ENCODE measurements at regions not wholly inside any gene's neighbourhood (a gene's known extent, or its start where the extent isn't known, plus 50 kb on each side); places are given as distances from the start of the nearest gene placed in this dataset.
A peak's percentile ranks its signal among the peaks of the same experiment; 100 is the strongest.

DNA sequence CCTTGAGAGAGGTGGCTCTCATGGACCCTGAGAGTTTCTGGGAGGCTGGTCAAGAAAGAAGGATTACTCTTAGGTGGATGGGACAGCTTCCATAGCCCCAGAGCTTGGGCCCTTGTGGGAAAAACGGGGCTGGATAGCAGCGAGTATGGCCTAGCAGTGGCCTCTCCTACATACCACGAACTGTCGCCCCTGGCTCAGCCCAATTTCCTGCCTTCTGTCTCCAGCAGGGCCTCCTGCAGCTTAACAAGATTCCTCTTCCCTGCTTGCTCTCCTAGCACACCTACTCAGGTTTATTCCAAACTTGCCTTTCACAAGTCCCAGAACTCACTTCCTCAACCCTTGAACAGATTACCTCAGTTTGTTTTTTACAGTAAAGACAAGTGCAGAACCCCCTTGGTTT lies 139.7 kb upstream of the TPM1 start:
- intact Hi-C loops (cut with DNase I): no loop called here
- Histone ChIP-seq H3K9me3 (no peaks in the 10 kb centered on the region), H3K4me1 (peaks cover 0 to 15% (median 6%) of the 10 kb centered on the region in 4 donors), H3K36me3 (no peaks in the 10 kb centered on the region), H3K27ac (no peak overlapping the region), H3K4me3 (no peak overlapping the region), H3K27me3 (no peaks in the 10 kb centered on the region)
- ATAC-seq (no peak), DNase-seq (no peak)
- TF ChIP-seq, protein P1, sequence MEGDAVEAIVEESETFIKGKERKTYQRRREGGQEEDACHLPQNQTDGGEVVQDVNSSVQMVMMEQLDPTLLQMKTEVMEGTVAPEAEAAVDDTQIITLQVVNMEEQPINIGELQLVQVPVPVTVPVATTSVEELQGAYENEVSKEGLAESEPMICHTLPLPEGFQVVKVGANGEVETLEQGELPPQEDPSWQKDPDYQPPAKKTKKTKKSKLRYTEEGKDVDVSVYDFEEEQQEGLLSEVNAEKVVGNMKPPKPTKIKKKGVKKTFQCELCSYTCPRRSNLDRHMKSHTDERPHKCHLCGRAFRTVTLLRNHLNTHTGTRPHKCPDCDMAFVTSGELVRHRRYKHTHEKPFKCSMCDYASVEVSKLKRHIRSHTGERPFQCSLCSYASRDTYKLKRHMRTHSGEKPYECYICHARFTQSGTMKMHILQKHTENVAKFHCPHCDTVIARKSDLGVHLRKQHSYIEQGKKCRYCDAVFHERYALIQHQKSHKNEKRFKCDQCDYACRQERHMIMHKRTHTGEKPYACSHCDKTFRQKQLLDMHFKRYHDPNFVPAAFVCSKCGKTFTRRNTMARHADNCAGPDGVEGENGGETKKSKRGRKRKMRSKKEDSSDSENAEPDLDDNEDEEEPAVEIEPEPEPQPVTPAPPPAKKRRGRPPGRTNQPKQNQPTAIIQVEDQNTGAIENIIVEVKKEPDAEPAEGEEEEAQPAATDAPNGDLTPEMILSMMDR (IDR thresholded peaks at IDR 0.05): no peak
- TF ChIP-seq POLR2A (IDR thresholded peaks at IDR 0.05): no peak
- WGBS (ENCODE audit: insufficient coverage, low coverage, low lambda C conversion rate, missing lambda C conversion rate): no CpG with 5 or more reads among the region's 4 CpGs

DNA sequence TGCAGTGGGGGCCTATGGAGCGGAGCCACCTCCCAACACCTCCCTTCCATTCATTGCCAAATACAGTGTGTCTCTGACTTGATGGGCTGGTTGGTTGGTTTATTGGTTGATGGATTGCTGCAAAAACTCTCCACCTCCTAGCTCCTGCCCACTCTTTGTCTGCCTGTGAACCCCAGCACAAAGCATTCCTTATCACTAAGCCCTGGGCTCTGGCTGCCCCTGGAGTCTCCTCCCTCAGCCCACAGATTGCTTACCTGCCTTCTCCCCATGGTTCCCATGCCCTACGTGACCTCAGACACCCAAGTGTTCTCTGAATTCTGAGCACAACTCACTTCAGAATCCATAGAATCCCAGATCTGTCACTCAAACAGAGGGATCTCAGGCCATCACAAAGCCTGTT lies 139.1 kb upstream of the TPM1 start:
- H3K27ac ChIP-seq: no peak overlapping the region
- ATAC-seq: no peak
- intact Hi-C loops (cut with DNase I): no loop called here

DNA sequence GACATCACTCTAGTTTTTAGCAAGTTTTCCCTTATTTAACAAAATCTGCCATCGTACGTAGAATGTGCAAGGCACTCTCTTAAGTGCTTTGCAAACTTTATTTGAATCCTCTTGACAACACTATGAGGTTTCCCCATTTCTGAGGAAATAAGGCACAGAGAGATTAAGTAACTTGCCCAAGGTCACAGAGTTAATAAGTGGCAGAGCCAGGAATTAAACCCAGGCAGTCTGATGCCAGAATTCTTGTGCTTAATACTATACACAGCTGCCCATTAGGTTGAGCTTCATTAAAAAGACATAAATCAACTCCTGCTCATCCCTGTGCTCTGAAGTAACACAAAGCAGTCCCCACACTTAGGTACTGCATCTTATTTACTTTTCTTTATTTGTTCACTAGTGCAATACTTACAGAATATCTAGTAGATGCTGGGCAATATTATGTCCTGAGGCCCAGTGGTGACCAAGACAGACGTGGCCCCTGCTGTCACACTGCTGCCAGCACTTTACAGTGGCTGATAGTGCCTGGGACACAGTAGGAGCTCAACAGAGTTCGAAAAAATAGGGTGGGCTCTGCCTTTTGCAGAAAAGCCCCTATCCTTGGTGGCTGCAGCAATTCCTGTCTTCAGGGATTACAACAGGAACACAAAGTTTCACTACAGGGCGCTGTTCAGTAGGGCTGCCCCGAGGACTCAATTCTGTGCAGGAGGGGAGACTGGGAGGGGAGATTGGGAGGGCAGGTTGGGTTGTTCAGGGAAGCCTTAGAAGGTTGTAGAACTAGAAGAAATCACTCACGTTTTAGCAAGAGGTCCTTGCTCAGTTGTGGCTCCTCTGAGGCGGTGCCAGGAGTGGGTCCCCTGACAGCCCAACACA lies 138.3 kb upstream of the TPM1 start:
- Histone ChIP-seq H3K36me3 (no peaks in the 10 kb centered on the region), H3K27me3 (no peaks in the 10 kb centered on the region), H3K9me3 (no peaks in the 10 kb centered on the region), H3K4me1 (peaks cover 0 to 14% (median 3%) of the 10 kb centered on the region in 4 donors), H3K27ac (no peak overlapping the region), H3K4me3 (no peak overlapping the region)
- DNase-seq (no peak), ATAC-seq (peak in 3 of 4 donors; percentile 29 to 45 (median 34))
- no peak for TF ChIP-seq POLR2A (IDR thresholded peaks at IDR 0.05)
- TF ChIP-seq, protein P1 (IDR thresholded peaks at IDR 0.05): no peak
- intact Hi-C loops (cut with DNase I): no loop called here
- WGBS (ENCODE audit: insufficient coverage, low coverage, low lambda C conversion rate, missing lambda C conversion rate): 77% methylated on average over 7 of the region's 8 CpGs

More for the DNA sequence above, 139.1 kb upstream of the TPM1 start:
- Histone ChIP-seq H3K4me1 (peaks cover 0 to 15% (median 6%) of the 10 kb centered on the region in 4 donors), H3K9me3 (no peaks in the 10 kb centered on the region), H3K27me3 (no peaks in the 10 kb centered on the region), H3K36me3 (no peaks in the 10 kb centered on the region), H3K4me3 (no peak overlapping the region)
- TF ChIP-seq, protein P1 (IDR thresholded peaks at IDR 0.05): no peak
- TF ChIP-seq POLR2A (IDR thresholded peaks at IDR 0.05): no peak
- 100% methylated on average over 2 of the region's 2 CpGs for WGBS (ENCODE audit: insufficient coverage, low coverage, low lambda C conversion rate, missing lambda C conversion rate)
- no peak for DNase-seq

DNA sequence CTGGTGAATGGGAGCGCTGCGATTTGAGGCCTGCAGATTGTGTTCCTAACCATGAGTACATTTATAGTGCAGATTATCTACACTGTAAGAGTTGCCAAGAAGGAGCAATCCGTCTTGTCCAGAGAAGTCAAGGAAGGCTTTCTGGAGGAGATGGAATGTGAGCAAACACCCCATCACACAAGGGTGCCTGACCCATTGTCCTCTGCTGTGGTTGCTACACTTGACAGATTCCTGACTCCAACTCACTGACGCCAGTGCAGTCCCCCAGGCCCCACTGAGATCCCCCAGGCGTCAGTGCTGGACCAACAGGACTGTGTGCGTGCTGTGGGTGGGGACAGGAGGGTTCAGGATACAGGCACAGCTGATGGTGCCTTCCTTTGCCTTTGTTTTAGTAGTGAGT lies 135.9 kb upstream of the TPM1 start:
- ATAC-seq (no peak), DNase-seq (no peak)
- no peak overlapping the region for H3K4me3 ChIP-seq
- no peaks in the 10 kb centered on the region for H3K36me3 ChIP-seq
- H3K9me3 ChIP-seq: no peaks in the 10 kb centered on the region
- 96% methylated on average over 3 of the region's 6 CpGs for WGBS (ENCODE audit: insufficient coverage, low coverage, low lambda C conversion rate, missing lambda C conversion rate)
- TF ChIP-seq, protein P1 (IDR thresholded peaks at IDR 0.05): no peak
- no peak for TF ChIP-seq POLR2A (IDR thresholded peaks at IDR 0.05)
- peaks cover 0 to 8% (median 0%) of the 10 kb centered on the region in 4 donors for H3K4me1 ChIP-seq
- H3K27ac ChIP-seq: no peak overlapping the region
- intact Hi-C loops (cut with DNase I): no loop called here
- H3K27me3 ChIP-seq: no peaks in the 10 kb centered on the region
